ENCODE measurements at regions not wholly inside any gene's neighbourhood (a gene's known extent, or its start where the extent isn't known, plus 50 kb on each side); places are given as distances from the start of the nearest gene placed in this dataset.

- Mint-ChIP-seq H3K27ac (no peak overlapping the region), H3K4me3 (no peak overlapping the region), H3K9me3 (no peaks in the 10 kb centered on the region), H3K36me3 (ENCODE audit: low read depth) (no peaks in the 10 kb centered on the region), H3K27me3 (no peaks in the 10 kb centered on the region), H3K4me1 (no peaks in the 10 kb centered on the region)
- CTCF ChIA-PET, result interaction anchor here (1.4 kb wide), 1 partner anchor 10 kb away, joined by 6 read pairs; no protein-coding TSS in a partner anchor
- POLR2A ChIA-PET, result no interaction called here
- DNase-seq, result no peak
These were observed 137.4 kb upstream of the CSF3R start for GRCh38 chr1:36620142-36620541.

GRCh38 chr1:36614991-36615390 is 132.3 kb upstream of the CSF3R start:
- DNase-seq, result no peak
- Mint-ChIP-seq H3K36me3 (ENCODE audit: low read depth) (no peaks in the 10 kb centered on the region), H3K4me3 (no peak overlapping the region), H3K4me1 (no peaks in the 10 kb centered on the region), H3K27me3 (no peaks in the 10 kb centered on the region), H3K9me3 (no peaks in the 10 kb centered on the region), H3K27ac (no peak overlapping the region)
- ChIA-PET CTCF (no interaction called here), POLR2A (no interaction called here)

- Mint-ChIP-seq H3K9me3 (no peaks in the 10 kb centered on the region), H3K4me3 (no peak overlapping the region), H3K4me1 (no peaks in the 10 kb centered on the region), H3K27ac (no peak overlapping the region), H3K27me3 (no peaks in the 10 kb centered on the region), H3K36me3 (ENCODE audit: low read depth) (no peaks in the 10 kb centered on the region)
- no peak for DNase-seq
- CTCF ChIA-PET, result no interaction called here
- POLR2A ChIA-PET, result no interaction called here
These were observed 131.9 kb upstream of the CSF3R start for GRCh38 chr1:36614571-36614970.

GRCh38 chr1:36613721-36614120 is 131.0 kb upstream of the CSF3R start:
- no peak for DNase-seq
- no peak overlapping the region for H3K4me3 Mint-ChIP-seq
- no peaks in the 10 kb centered on the region for H3K9me3 Mint-ChIP-seq
- H3K36me3 Mint-ChIP-seq (ENCODE audit: low read depth), result no peaks in the 10 kb centered on the region
- H3K27me3 Mint-ChIP-seq, result no peaks in the 10 kb centered on the region
- POLR2A ChIA-PET, result no interaction called here
- CTCF ChIA-PET, result no interaction called here
- no peak overlapping the region for H3K27ac Mint-ChIP-seq
- H3K4me1 Mint-ChIP-seq, result no peaks in the 10 kb centered on the region

GRCh38 chr1:36612881-36613280 is 130.2 kb upstream of the CSF3R start:
- Mint-ChIP-seq H3K4me3 (no peak overlapping the region), H3K9me3 (no peaks in the 10 kb centered on the region), H3K27me3 (no peaks in the 10 kb centered on the region), H3K27ac (no peak overlapping the region), H3K36me3 (ENCODE audit: low read depth) (no peaks in the 10 kb centered on the region), H3K4me1 (no peaks in the 10 kb centered on the region)
- DNase-seq, result no peak
- ChIA-PET POLR2A (no interaction called here), CTCF (no interaction called here)

- Mint-ChIP-seq H3K27ac (no peak overlapping the region), H3K4me1 (peaks cover under 1% of the 10 kb centered on the region), H3K4me3 (no peak overlapping the region), H3K36me3 (ENCODE audit: low read depth) (no peaks in the 10 kb centered on the region), H3K9me3 (no peaks in the 10 kb centered on the region), H3K27me3 (no peaks in the 10 kb centered on the region)
- DNase-seq, result no peak
- POLR2A ChIA-PET, result no interaction called here
- CTCF ChIA-PET, result interaction anchor here (0.6 kb wide), 1 partner anchor 1606 kb away, joined by 3 read pairs; no protein-coding TSS in a partner anchor
These were observed 129.4 kb upstream of the CSF3R start for GRCh38 chr1:36612121-36612520.

- ChIA-PET POLR2A (no interaction called here), CTCF (interaction anchor here (0.7 to 1.9 kb wide), 3 partner anchors 10 to 40 kb away, joined by 3 to 6 read pairs (median 3); no protein-coding TSS in a partner anchor)
- Mint-ChIP-seq H3K9me3 (no peaks in the 10 kb centered on the region), H3K27ac (no peak overlapping the region), H3K27me3 (no peaks in the 10 kb centered on the region), H3K36me3 (ENCODE audit: low read depth) (no peaks in the 10 kb centered on the region), H3K4me1 (peaks cover 6% of the 10 kb centered on the region), H3K4me3 (no peak overlapping the region)
- DNase-seq, result peak; percentile 57
These were observed 126.7 kb upstream of the CSF3R start for GRCh38 chr1:36609241-36610027.

GRCh38 chr1:36608272-36608671 is 125.6 kb upstream of the CSF3R start:
- Mint-ChIP-seq H3K27me3 (no peaks in the 10 kb centered on the region), H3K36me3 (ENCODE audit: low read depth) (no peaks in the 10 kb centered on the region), H3K9me3 (no peaks in the 10 kb centered on the region), H3K4me3 (no peak overlapping the region), H3K27ac (no peak overlapping the region), H3K4me1 (peaks cover 6% of the 10 kb centered on the region)
- CTCF ChIA-PET, result no interaction called here
- DNase-seq, result no peak
- POLR2A ChIA-PET, result no interaction called here

- Mint-ChIP-seq H3K36me3 (ENCODE audit: low read depth) (no peaks in the 10 kb centered on the region), H3K4me3 (no peak overlapping the region), H3K27ac (no peak overlapping the region), H3K27me3 (no peaks in the 10 kb centered on the region), H3K9me3 (no peaks in the 10 kb centered on the region), H3K4me1 (peaks cover 6% of the 10 kb centered on the region)
- ChIA-PET CTCF (interaction anchor here (1.3 to 1.6 kb wide), 2 partner anchors 13 to 91 kb away, joined by 3 read pairs; no protein-coding TSS in a partner anchor), POLR2A (no interaction called here)
- no peak for DNase-seq
These were observed 124.5 kb upstream of the CSF3R start for GRCh38 chr1:36607263-36607651.

- Mint-ChIP-seq H3K36me3 (ENCODE audit: low read depth) (no peaks in the 10 kb centered on the region), H3K4me1 (peaks cover 6% of the 10 kb centered on the region), H3K27ac (peak overlapping the region; percentile 7), H3K4me3 (no peak overlapping the region), H3K27me3 (no peaks in the 10 kb centered on the region), H3K9me3 (no peaks in the 10 kb centered on the region)
- POLR2A ChIA-PET, result no interaction called here
- DNase-seq, result peak; percentile 7
- CTCF ChIA-PET, result interaction anchor here (1.3 to 1.6 kb wide), 2 partner anchors 12 to 90 kb away, joined by 3 read pairs; no protein-coding TSS in a partner anchor
These were observed 124.0 kb upstream of the CSF3R start for GRCh38 chr1:36606641-36607262.

- ChIA-PET CTCF (interaction anchor here (1.6 kb wide), 1 partner anchor 12 kb away, joined by 3 read pairs; no protein-coding TSS in a partner anchor), POLR2A (no interaction called here)
- no peak overlapping the region for H3K4me3 Mint-ChIP-seq
These were observed 123.4 kb upstream of the CSF3R start for GRCh38 chr1:36605942-36606640.

GRCh38 chr1:36603461-36603860 is 120.7 kb upstream of the CSF3R start:
- Mint-ChIP-seq H3K4me1 (peaks cover 6% of the 10 kb centered on the region), H3K27me3 (peaks cover 2% of the 10 kb centered on the region)
- CTCF ChIA-PET, result no interaction called here

More at GRCh38 chr1:36605942-36606640, 123.4 kb upstream of the CSF3R start:
- no peaks in the 10 kb centered on the region for H3K36me3 Mint-ChIP-seq (ENCODE audit: low read depth)
- H3K4me1 Mint-ChIP-seq, result peaks cover 6% of the 10 kb centered on the region
- DNase-seq, result no peak
- H3K27me3 Mint-ChIP-seq, result no peaks in the 10 kb centered on the region
- no peaks in the 10 kb centered on the region for H3K9me3 Mint-ChIP-seq
- peak overlapping the region; percentile 33 for H3K27ac Mint-ChIP-seq

GRCh38 chr1:36602184-36602583 is 119.5 kb upstream of the CSF3R start:
- no peak overlapping the region for H3K4me3 Mint-ChIP-seq
- ChIA-PET POLR2A (no interaction called here), CTCF (no interaction called here)
- no peaks in the 10 kb centered on the region for H3K36me3 Mint-ChIP-seq (ENCODE audit: low read depth)
- no peak overlapping the region for H3K27ac Mint-ChIP-seq
- DNase-seq, result no peak
- peaks cover 6% of the 10 kb centered on the region for H3K4me1 Mint-ChIP-seq
- H3K27me3 Mint-ChIP-seq, result peaks cover 3% of the 10 kb centered on the region
- no peaks in the 10 kb centered on the region for H3K9me3 Mint-ChIP-seq

More at GRCh38 chr1:36603461-36603860, 120.7 kb upstream of the CSF3R start:
- H3K9me3 Mint-ChIP-seq, result no peaks in the 10 kb centered on the region
- no peak overlapping the region for H3K4me3 Mint-ChIP-seq
- no peak overlapping the region for H3K27ac Mint-ChIP-seq
- no peak for DNase-seq
- POLR2A ChIA-PET, result no interaction called here
- H3K36me3 Mint-ChIP-seq (ENCODE audit: low read depth), result no peaks in the 10 kb centered on the region

Data from activated CD4-positive, alpha-beta T cell treated with anti-CD3 and anti-CD28 coated beads, Interleukin-2, amount 10 ng/mL, durations not matched to agents 7 days and 5 days (primary cell).